HG02588 (cell line): ENCODE measurements at regions not wholly inside any gene's neighbourhood (a gene's known extent, or its start where the extent isn't known, plus 50 kb on each side); places are given as distances from the start of the nearest gene placed in this dataset.
"Not testable (repeated sequence)": the region's sequence is repeated elsewhere in the genome, so short reads cannot be mapped to it uniquely, and the experiment has no call there.

Source experiments
- ATAC-seq: cut with Tn5 transposase; IDR thresholded peaks from one replicate; pipeline ENCODE4 v1.9.1; 2021; ENCODE audit warnings: mild to moderate bottlenecking, moderate library complexity; ENCODE audit not compliant: unreplicated experiment

DNA sequence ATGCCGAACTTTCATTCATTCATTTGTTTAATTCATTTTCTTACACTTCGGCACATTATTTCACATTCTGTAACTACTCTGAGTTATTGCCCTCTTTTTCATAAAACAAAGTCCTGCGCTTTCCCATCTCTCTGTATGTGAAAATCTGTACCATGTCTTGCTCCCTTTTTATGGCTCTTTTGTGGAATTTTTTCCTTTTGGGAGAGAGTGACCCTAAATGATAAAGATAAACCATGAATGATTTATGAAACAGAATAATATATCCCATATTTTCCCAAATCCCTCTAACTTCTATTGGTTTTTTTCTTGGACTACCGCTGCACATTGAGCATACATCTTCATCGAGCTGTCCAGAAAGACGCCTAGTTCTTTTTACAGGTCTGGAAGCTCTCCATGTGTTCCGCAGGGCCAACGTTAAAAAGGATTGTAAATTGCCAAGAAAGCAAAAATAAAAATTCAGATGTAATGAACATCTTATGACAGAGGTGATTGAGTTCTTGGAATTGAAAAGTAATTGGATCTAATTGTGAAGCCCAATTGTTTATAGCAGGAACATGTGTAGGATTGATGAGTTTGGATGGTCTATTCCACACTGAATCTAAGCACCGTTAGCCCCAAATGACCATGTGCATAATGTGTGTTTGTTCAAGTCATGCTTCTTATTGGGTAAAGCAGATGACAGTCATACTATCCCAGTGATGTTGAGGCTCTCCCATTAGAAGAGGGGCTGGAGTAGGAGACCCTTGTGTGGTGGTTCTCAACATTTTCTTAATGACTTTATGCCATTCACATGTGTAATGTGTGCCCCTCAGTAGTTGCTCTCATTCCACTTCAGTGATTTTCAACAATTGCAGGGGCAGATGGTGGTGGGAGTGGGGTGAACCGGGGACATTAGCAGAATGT lies 378.9 kb downstream of the DLEU7 start:
- no peak for ATAC-seq

DNA sequence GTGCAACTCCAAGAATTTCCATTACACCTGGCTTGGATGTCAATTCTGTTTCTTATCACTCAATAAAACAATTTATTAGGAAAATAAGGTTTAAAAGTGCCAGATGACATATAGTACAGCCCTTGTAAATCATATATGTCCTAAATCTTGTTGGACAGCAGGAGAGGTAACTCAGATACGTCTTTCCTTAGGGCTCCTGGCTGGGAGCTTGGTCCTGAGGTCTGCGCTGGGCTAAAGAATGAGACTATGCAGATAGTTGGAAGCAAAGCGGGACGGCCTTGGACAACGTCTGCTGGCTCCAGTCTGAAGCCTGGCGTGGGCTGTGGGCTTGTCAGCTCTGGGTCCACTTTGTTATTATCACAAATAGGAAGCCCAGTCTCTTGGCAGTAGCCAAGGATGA lies 377.0 kb downstream of the DLEU7 start:
- ATAC-seq = no peak

DNA sequence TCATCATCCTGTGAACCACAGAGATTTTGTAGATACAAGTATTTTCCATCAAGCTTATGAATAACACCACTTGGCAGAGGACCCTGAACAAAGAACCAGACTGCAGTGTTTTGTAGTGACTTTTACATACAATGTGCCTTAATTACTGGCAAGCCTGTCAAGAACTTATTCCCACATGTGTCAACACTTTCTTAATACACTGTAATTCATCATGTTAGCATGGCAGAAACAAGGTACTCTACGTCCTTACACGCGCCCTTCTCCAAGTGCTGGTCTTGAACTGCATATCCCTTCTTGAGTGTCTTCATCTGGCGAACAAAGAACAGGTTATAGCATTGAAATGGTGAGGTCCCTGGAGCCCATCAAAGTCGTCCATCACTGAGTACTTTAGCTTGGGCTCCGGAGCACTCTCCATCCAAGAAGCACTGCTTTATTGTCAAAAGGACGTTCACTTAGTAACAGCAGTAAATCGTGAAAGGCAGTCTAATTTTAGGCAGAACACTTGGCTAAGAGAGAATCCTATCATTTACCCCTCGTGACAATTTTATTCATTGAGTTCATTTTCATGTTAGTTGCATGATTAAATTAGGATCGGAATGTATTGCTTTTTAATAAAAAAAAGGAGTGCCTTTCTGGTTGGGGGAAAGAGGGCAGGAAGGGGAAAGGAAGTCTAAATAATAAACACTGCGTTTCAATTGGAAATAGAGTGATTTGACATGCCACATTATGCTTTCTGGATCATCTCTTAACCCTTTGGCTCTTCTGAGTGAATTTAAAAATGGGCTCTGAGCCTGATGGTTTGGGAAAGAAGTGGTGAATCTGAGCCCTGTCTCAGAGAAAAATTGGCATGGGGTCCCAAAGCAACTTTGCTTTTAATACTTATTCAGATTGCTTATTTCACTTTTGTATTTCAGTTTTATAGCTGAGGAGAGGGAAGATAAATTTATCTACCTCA lies 376.1 kb downstream of the DLEU7 start:
- ATAC-seq = no peak

DNA sequence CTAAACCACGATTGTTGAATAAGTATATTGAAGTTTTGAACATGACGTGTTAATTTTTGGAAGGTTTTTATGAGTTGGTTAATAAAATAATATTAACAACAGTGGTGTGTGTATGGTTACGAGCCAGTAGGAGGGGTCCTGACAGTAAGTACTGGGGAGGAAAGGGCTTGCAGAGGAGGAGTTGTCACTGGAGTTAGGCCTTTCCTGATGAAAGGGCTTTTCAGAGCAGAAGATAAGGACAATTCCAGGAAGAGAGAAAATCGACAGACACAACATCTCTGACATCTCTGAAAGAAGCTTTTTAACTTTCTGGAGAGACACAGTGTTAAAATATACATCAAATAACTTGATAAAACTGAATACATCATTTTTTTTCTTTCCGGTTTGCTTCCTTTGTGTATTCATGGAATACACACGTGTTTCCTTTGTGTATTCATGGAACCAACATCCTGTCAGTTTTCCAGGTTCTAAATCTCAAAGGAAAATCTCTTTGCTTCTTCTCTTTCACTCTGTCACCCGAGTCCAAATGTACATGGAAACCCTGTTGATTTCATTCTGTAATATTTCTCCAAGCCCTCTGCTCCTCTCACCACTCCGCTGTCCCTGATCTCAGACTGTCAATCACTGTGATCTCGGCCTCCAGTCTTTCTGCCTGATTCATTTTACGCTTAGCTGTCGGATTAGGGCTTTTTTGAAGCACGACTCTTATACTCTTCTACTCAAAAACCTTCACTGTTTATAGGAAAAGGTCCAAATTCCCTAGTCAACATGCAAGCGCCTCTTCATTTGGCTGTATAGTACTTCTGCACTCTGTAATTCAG lies 374.4 kb downstream of the DLEU7 start:
- no peak for ATAC-seq

DNA sequence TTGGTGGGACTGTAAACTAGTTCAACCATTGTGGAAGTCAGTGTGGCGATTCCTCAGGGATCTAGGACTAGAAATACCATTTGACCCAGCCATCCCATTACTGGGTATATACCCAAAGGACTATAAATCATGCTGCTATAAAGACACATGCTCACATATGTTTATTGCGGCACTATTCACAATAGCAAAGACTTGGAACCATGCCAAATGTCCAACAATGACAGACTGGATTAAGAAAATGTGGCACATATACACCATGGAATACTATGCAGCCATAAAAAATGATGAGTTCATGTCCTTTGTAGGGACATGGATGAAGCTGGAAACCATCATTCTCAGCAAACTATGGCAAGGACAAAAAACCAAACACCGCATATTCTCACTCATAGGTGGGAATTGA lies 370.4 kb downstream of the DLEU7 start:
- ATAC-seq = not testable (repeated sequence)

DNA sequence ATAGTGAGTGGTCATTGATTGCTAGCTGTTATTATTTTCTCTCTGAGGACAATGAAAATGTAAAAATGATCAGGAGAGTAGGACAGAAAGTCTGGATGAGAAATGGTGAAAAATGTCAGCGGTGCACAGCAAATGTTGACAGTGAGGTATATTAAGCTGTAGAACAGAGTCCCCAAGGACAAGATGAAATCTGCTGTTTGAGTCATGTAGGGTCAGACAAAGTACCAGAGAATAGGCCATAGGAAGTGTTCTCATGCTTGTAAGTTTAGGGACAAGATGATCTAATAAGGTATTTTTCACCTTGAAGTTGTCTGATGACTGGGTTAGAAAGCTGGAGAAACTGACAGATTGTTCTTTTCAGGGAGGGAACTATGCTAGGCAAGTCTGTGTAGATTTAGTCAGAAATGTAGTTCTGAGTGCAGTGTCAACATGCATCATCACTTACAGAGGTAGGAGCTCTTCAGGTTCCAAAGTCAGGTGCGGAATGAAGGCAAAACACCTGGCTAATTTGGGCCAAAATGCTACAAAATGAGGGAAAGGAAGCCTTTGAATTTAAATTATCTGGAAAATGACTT lies 369.3 kb downstream of the DLEU7 start:
- ATAC-seq = no peak

DNA sequence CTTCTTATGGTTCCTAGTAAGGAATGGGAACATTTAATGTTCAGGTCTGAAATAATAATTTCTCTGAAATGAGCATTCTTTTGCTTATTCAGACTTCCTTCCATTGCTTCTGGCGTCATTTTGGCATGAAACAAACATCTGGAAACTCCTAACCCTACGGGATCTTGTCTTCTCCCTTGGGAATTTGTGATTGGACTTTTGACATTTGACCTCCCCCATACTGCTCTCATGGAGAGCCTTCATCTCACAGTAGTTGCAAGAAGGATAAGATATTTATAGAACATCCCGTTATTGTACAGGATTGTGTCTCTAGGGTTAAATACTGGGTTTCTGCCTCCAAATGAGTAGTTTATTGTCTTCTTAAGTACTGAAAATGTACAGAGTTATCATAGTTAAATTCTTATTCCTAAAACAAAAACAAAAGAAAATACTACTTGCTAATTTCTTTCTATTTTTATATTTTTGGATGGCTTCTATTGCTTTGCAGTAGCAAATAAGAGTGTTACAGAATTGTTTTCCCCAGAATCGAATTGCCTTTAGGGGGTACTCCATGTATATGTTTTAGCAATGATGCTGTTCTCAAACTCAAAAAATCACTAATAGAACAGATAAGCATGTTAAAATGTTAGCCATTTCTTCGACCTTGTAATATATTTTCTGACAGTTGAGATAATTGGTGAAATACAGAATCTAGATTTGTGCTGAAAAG lies 366.8 kb downstream of the DLEU7 start:
- ATAC-seq = no peak

DNA sequence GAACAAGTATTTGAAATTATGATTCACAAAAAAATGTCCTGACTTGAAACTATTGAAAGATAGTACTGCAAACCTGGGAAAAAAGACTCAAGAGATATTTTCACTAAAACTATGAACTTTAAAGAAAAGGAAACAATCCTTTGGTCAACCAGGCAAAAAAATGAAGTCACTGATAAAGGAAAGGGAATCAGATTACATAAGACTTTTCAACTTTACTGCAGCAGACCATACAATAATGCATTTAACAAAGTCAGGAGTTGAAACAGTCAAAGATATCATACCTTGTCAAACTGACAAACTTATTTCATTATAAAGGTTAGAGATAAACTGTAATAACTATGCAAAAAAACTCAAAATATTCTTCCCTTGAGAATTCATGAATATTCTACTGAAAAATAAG lies 361.6 kb downstream of the DLEU7 start:
- ATAC-seq = no peak

DNA sequence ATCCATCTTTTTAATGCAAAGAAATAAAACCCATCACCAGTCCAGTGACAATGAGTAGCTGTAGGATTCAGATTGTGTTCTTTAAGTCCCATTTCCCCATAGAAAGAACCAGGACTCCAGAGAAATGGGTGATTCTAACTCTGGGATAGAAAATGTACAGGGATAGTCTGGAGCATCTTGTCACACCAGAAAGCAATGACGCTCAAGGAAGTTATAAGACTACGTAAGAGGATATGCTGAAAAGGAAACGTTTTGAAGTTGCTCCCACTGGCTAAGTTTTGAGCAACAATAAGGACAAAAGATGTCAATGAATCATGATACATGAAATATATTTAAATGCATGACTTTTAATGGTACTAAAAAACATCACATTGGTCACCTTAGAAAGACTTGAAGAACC lies 360.1 kb downstream of the DLEU7 start:
- no peak for ATAC-seq

DNA sequence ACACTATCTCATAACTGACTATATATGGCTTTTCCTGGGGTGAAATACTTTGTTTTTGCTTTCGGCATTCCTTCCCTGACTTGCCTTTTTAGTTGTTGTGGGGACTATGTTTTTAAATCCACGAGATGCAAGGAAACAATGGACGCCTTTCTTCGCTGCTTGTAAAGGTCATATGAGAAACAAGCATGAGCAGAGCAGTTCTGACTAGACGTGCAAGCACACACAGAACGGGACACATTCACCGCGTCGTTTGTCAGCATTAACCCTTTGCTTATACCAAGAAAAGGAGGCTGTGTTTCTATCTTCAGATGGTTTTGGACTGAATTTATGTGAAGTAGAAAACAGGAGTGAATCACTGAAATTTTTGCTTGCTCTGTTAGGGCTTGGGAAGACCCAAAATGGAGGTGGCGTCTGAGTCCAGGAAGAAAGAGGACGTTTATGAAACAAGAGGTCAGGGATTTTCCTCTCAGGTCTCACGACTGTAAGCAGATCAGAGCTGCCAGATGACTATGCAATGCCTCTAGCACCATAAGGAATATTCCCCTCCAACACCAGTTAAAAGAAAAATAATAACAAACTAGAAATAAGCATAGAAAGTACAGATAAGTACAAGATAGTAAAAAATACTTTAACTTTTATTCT lies 358.9 kb downstream of the DLEU7 start:
- ATAC-seq = no peak

DNA sequence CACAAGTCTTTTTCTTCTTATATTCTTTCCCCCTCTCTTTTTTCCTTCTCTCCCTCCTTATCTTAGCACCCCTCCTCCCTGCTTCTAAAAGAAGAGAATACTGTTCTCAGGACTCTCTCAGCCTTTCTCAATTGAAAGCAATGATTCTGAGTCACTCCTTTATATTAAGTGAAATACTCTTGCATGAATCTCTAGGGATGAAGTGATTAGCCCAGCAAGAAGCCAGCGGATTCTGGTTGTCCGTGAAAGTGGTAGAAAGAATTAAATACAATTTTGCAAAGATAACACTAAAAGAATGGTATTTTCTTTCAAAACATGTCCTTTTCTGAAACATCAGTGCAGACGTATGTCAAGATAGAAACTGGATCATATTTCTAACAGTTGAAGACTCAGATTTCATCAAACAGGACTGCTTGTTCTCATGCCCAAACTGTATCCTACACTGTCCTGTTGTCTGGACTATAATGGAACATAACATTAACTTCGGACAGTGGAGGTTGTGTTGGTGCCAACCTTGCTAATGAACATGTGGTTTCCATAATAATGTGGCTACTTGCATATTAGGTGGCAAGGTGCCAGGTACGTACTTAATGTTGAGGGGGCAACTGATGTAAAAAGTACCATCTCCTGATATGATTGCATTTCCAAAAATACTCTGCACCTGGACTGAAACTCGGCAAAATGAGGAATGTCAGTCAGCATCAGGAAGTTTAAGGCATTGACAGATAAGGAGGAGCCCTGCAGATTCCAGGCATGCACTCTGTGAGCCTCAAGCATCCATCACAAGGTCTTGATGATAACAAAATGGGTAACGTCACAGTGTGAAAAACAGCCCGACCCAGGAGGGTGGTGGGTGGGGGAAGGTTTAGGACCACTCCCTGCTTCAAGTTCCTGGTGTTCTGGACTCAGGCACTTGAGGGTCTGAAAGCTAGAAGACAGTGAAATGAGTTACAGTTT lies 357.2 kb downstream of the DLEU7 start:
- ATAC-seq = no peak

DNA sequence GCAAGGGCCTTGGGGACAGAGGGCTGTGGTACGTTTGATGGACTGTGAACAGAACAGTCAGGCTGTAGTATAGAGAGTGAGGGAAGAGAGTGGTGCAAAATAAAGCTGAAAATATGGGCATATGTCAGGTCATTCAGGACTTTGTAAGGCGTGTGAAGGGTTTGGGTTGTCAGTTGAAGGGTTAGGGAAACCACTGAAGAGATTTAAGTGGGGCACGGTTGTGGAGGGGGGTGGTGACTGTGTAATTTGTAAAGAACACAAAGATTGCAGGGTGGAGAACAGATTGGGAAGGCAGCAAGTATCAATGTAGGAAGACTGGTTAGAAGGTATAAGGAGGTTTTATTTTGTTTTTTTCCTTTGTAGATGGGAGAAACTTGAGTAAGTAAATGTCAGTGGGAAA lies 349.8 kb downstream of the DLEU7 start:
- ATAC-seq = no peak

DNA sequence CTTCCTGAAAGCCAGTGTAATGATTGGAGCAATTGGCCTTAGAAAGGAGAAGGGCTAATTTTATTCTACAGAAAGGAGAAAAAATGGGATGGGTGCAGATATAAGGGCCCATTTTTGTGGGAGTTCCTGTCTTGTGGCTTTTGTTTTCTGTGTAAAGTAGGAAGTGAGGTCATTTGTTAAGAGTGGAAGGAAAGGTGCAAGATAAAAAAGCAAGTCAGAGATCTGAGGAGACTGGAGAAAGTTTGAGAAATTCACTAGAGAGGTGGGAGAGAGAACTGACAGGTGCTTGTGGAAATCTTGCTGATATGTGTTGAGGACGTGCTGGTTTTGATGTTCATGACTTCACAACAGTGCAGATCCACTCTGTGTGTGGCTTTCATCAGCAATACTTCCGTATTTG lies 349.4 kb downstream of the DLEU7 start:
- no peak for ATAC-seq

DNA sequence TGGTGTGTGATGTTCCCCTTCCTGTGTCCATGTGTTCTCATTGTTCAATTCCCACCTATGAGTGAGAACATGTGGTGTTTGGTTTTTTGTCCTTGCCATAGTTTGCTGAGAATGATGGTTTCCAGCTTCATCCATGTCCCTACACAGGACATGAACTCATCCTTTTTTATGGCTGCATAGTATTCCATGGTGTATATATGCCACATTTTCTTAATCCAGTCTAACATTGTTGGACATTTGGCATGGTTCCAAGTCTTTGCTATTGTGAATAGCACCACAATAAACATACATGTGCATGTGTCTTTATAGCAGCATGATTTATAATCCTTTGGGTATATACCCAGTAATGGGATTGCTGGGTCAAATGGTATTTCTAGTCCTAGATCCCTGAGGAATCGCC lies 340.3 kb downstream of the DLEU7 start:
- ATAC-seq = not testable (repeated sequence)

DNA sequence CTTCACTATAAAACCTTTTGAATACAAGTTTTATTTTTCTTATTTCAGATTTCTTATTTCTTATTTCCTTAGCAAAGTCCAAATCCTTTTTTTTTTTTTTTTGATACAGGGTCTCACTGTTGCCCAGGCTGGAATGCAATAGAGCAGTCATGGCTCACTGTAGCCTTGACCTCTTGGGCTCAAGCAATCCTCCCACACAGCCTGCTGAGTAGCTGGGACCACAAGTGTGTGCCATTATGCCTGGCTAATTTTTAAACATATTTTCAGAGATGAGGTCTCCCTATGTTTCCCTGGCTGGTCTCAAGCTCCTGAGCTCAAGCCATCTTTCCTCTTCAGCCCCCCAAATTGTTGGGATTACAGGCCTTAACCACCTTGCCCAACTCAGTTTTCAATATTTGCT lies 334.3 kb downstream of the DLEU7 start:
- ATAC-seq = no peak

DNA sequence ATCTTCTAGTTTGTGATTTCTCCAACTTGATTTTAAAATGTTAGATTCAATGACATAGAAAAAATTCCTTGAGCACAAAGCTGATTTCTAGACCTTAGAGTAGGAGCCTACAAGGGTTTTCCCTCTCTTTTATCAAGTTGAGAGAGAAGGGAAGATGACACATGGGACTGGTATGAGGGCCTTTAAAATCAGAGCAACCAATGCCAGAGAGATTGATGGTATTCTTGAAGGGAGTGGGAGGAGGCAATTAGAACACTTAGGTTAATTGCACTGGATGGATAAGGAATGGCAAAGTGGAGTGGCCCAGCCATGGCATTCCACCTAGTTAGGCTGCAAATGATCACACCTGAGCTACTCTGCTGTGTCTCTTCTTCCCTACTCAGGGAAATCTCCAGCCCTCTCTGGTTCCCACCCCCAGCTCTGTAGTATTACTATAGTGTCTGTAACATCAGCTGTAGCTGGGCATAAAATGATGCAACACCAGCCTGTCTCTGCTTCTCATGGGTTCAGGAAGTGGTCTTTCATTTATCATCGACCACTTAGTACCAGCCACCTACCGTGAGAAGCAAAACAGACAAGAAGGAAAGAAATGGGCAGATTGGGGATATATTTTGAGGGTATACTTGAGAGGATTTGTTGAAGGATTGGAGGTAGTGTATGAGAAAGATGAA lies 333.6 kb downstream of the DLEU7 start:
- ATAC-seq = no peak

DNA sequence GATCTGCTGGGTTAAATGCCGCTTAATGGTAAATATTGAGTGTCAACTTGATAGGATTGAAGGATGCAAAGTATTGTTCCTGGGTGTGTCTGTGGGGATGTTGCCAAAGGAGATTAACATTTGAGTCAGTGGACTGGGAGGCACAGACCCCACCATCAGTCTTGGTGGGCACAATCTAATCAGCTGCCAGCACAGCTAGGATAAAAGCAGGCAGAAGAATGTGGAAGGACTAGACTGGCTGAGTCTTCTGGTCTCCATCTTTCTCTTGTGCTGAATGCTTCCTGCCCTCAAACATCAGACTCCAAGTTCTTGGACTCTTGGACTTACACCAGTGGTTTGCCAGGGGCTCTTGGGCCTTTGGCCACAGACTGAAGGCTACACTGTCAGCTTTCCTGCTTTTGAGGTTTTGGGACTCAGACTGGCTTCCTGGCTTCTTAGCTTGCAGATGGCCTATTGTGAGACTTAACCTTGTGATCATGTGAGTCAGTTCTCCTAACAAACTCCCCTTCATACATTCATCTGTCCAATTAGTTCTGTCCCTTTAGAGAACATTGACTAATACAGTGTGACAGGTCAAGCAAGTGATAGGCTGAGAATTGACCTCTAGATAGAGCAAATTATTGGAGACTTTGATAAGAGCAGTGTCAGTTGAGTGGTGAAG lies 332.5 kb downstream of the DLEU7 start:
- ATAC-seq = not testable (repeated sequence)
